ENCODE measurements at regions not wholly inside any gene's neighbourhood (a gene's known extent, or its start where the extent isn't known, plus 50 kb on each side); places are given as distances from the start of the nearest gene placed in this dataset.

- no peak overlapping the region for H3K4me3 Mint-ChIP-seq (ENCODE audit: unreplicated experiment)
- TF ChIP-seq, protein P1, sequence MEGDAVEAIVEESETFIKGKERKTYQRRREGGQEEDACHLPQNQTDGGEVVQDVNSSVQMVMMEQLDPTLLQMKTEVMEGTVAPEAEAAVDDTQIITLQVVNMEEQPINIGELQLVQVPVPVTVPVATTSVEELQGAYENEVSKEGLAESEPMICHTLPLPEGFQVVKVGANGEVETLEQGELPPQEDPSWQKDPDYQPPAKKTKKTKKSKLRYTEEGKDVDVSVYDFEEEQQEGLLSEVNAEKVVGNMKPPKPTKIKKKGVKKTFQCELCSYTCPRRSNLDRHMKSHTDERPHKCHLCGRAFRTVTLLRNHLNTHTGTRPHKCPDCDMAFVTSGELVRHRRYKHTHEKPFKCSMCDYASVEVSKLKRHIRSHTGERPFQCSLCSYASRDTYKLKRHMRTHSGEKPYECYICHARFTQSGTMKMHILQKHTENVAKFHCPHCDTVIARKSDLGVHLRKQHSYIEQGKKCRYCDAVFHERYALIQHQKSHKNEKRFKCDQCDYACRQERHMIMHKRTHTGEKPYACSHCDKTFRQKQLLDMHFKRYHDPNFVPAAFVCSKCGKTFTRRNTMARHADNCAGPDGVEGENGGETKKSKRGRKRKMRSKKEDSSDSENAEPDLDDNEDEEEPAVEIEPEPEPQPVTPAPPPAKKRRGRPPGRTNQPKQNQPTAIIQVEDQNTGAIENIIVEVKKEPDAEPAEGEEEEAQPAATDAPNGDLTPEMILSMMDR (IDR thresholded peaks at IDR 0.05; ENCODE audit: unreplicated experiment) = peak; percentile 50
- intact Hi-C loops (cut with micrococcal nuclease) = no loop called here
- ChIA-PET CTCF (interaction anchor here (0.6 to 4.1 kb wide), 6 partner anchors 15 to 1767 kb away, joined by 3 to 15 read pairs (median 3); no protein-coding TSS in a partner anchor), POLR2A (interaction anchor here (0.5 to 0.6 kb wide), 2 partner anchors 252 to 615 kb away, joined by 3 read pairs; no protein-coding TSS in a partner anchor)
- BruUV-seq (replicated peaks) = no TSS peak
- DNase-seq (ENCODE audit: unreplicated experiment) = peak; percentile 38
- no peaks in the 10 kb centered on the region for H3K36me3 Mint-ChIP-seq (ENCODE audit: insufficient read depth, unreplicated experiment)
- no peaks in the 10 kb centered on the region for H3K27me3 Mint-ChIP-seq (ENCODE audit: insufficient read depth, unreplicated experiment)
- peaks cover under 1% of the 10 kb centered on the region for H3K4me1 Mint-ChIP-seq (ENCODE audit: insufficient read depth, unreplicated experiment)
- no peak overlapping the region for H3K27ac Mint-ChIP-seq (ENCODE audit: low read depth, unreplicated experiment)
- no peaks in the 10 kb centered on the region for H3K9me3 Mint-ChIP-seq (ENCODE audit: unreplicated experiment)
Measured at GRCh38 chr12:91367234-91367849, 184.7 kb upstream of the DCN start.

GRCh38 chr12:91364471-91365184 lies 182.0 kb upstream of the DCN start:
- ChIA-PET POLR2A (interaction anchor here (0.6 to 1.1 kb wide), 3 partner anchors 14 to 755 kb away, joined by 3 read pairs; no protein-coding TSS in a partner anchor), CTCF (interaction anchor here (0.6 to 4.1 kb wide), 5 partner anchors 12 to 779 kb away, joined by 3 to 15 read pairs (median 3); no protein-coding TSS in a partner anchor)
- Mint-ChIP-seq H3K27ac (ENCODE audit: low read depth, unreplicated experiment) (no peak overlapping the region), H3K4me1 (ENCODE audit: insufficient read depth, unreplicated experiment) (peaks cover 5% of the 10 kb centered on the region), H3K36me3 (ENCODE audit: insufficient read depth, unreplicated experiment) (no peaks in the 10 kb centered on the region), H3K27me3 (ENCODE audit: insufficient read depth, unreplicated experiment) (peaks cover 11% of the 10 kb centered on the region), H3K9me3 (ENCODE audit: unreplicated experiment) (no peaks in the 10 kb centered on the region), H3K4me3 (ENCODE audit: unreplicated experiment) (no peak overlapping the region)
- no TSS peak for BruUV-seq (replicated peaks)
- intact Hi-C loops (cut with micrococcal nuclease) = no loop called here
- DNase-seq (ENCODE audit: unreplicated experiment) = no peak
- TF ChIP-seq, protein P1 (IDR thresholded peaks at IDR 0.05; ENCODE audit: unreplicated experiment) = no peak

DNA sequence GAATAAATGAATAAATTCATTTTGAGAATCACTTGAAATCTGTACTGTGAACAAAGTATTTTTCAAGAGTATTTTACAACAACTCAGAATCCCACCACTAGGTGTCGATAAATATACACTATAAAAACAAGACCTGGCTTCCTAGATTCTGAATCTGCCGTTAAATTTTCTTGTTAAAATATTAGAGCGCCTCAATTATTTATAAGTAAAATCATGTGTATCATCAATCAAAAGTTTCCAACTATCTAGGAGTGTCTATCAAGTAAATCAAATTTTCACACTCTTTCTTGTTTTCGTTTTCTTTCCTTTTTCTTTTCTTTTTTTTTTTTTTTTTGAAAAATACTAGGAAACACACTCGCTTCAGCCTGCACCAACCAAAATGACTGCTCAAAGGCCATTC lies 179.2 kb upstream of the DCN start:
- no peaks in the 10 kb centered on the region for H3K36me3 Mint-ChIP-seq (ENCODE audit: insufficient read depth, unreplicated experiment)
- POLR2A ChIA-PET = interaction anchor here (0.5 to 1.6 kb wide), 5 partner anchors 417 to 1288 kb away, joined by 3 to 4 read pairs (median 3); no protein-coding TSS in a partner anchor
- H3K9me3 Mint-ChIP-seq (ENCODE audit: unreplicated experiment) = no peaks in the 10 kb centered on the region
- TF ChIP-seq, protein P1 (IDR thresholded peaks at IDR 0.05; ENCODE audit: unreplicated experiment) = peak; percentile 50
- CTCF ChIA-PET = interaction anchor here (0.6 to 1.9 kb wide), 11 partner anchors 9 to 1287 kb away, joined by 3 to 6 read pairs (median 3); no protein-coding TSS in a partner anchor
- H3K27ac Mint-ChIP-seq (ENCODE audit: low read depth, unreplicated experiment) = no peak overlapping the region
- intact Hi-C loops (cut with micrococcal nuclease) = loop anchor here (2.0 kb wide), 2 partner anchors 1209 to 1289 kb away; no protein-coding TSS in a partner anchor
- H3K27me3 Mint-ChIP-seq (ENCODE audit: insufficient read depth, unreplicated experiment) = peaks cover 11% of the 10 kb centered on the region
- no peak overlapping the region for H3K4me3 Mint-ChIP-seq (ENCODE audit: unreplicated experiment)
- DNase-seq (ENCODE audit: unreplicated experiment) = peak; percentile 47
- H3K4me1 Mint-ChIP-seq (ENCODE audit: insufficient read depth, unreplicated experiment) = peaks cover 5% of the 10 kb centered on the region
- no TSS peak for BruUV-seq (replicated peaks)

GRCh38 chr12:91357381-91357780 lies 174.8 kb upstream of the DCN start:
- H3K36me3 Mint-ChIP-seq (ENCODE audit: insufficient read depth, unreplicated experiment) = no peaks in the 10 kb centered on the region
- ChIA-PET CTCF (interaction anchor here (0.7 to 3.1 kb wide), 3 partner anchors 180 to 379 kb away, joined by 3 to 11 read pairs (median 5); no protein-coding TSS in a partner anchor), POLR2A (interaction anchor here (0.7 kb wide), 1 partner anchor 45 kb away, joined by 3 read pairs; no protein-coding TSS in a partner anchor)
- H3K27me3 Mint-ChIP-seq (ENCODE audit: insufficient read depth, unreplicated experiment) = peaks cover 23% of the 10 kb centered on the region
- H3K9me3 Mint-ChIP-seq (ENCODE audit: unreplicated experiment) = no peaks in the 10 kb centered on the region
- intact Hi-C loops (cut with micrococcal nuclease) = no loop called here
- no peak for DNase-seq (ENCODE audit: unreplicated experiment)
- no peak overlapping the region for H3K27ac Mint-ChIP-seq (ENCODE audit: low read depth, unreplicated experiment)
- TF ChIP-seq, protein P1 (IDR thresholded peaks at IDR 0.05; ENCODE audit: unreplicated experiment) = no peak
- BruUV-seq (replicated peaks) = no TSS peak
- H3K4me3 Mint-ChIP-seq (ENCODE audit: unreplicated experiment) = no peak overlapping the region
- peaks cover 9% of the 10 kb centered on the region for H3K4me1 Mint-ChIP-seq (ENCODE audit: insufficient read depth, unreplicated experiment)

All from MCF 10A (cell line).